HG03066 (cell line): ENCODE measurements at regions not wholly inside any gene's neighbourhood (a gene's known extent, or its start where the extent isn't known, plus 50 kb on each side); places are given as distances from the start of the nearest gene placed in this dataset.

Experiments used
- ATAC-seq: cut with Tn5 transposase; IDR thresholded peaks from one replicate; pipeline ENCODE4 v1.9.1; 2021; ENCODE audit warnings: low read depth; ENCODE audit not compliant: unreplicated experiment

DNA sequence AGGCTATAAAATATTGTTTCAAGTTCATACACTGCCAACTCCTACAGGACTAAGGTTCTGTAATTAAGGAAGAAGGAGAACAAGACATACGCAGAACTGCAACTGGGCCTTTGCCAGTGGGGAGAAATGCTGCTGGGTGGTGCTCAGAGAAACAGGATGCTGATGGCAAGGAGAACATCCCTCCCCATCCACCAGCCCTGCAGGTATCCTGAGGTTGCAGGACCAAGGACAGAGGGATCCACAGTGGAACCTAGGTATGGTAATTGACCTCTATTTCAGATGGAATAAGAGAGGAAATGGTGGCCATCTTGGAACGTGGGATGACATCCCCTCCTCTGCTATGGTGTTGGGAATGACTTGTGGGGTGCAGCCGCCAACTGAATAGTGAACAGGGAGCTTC is 206.3 kb upstream of the S1PR3 start:
- no peak for ATAC-seq

GRCh38 chr9:88786291-88787079 is 204.8 kb upstream of the S1PR3 start:
- no peak for ATAC-seq

- ATAC-seq, result no peak
Observed at GRCh38 chr9:88789785-88790184, 201.5 kb upstream of the S1PR3 start.

- no peak for ATAC-seq
Observed at GRCh38 chr9:88791105-88791805, 200.0 kb upstream of the S1PR3 start.

DNA sequence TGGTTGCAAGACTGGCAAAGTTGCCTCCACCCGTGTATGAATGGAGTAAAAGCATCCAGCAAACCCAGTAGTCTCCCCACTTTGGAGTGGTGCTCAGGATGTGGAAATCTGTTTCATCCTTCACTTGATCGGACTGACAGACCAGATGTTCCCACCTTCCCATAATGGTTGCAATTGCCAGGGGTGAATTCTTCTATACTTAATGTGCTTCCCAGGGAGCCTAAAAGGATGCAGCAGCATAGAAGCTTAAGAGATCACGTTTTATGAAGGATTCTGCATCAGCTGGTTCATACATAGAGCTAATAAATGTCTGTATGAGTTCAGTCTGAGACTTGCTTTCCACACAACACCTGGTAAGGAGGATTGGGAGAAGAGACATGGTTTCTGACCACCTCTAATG is 198.8 kb upstream of the S1PR3 start:
- no peak for ATAC-seq

DNA sequence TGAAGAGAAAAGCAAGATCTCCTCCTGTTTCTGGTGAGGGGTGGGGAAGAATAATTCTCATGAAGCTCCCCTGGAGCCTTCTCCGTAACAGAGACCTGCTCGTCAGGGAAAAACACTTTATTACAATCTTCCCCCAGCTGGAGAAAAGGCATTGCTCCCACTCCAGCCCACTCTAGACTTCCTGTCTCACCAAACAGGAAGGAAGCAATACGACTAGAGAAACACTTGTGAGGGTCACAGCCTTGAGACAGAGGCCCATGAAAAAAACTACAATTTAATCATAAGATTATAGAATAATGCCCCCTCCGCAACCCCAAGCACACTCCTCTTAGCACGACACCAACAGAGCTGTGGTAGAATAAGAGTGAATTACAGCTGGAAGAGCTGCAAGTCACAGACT is 197.2 kb upstream of the S1PR3 start:
- no peak for ATAC-seq

GRCh38 chr9:88796947-88797346 is 194.3 kb upstream of the S1PR3 start:
- ATAC-seq, result no peak

GRCh38 chr9:88798476-88798875 is 192.8 kb upstream of the S1PR3 start:
- no peak for ATAC-seq

GRCh38 chr9:88799541-88800328 is 191.5 kb upstream of the S1PR3 start:
- no peak for ATAC-seq

- no peak for ATAC-seq
Observed at GRCh38 chr9:88800329-88800682, 191.0 kb upstream of the S1PR3 start.

GRCh38 chr9:88801214-88801796 is 190.0 kb upstream of the S1PR3 start:
- ATAC-seq, result no peak

DNA sequence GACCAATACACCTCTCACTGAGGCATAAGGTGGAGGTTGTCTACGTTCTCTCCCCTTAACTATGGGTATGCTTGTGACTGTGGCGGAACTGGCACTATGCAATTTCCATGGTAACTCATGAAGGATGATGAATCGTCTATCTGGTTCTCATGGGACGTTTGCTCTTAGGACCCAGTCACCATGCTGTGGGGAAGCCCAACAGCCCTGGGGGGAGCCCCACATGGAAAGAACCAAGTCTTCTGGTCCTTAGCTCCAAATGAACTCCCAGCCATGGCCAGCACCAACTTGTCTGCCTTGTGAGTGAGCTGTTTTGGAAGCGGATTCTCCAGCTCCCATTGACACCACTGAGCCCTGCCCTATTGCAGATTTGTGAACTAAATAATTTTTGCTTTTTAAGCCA is 188.7 kb upstream of the S1PR3 start:
- ATAC-seq, result no peak

- ATAC-seq, result no peak
Observed at GRCh38 chr9:88803546-88804253, 187.6 kb upstream of the S1PR3 start.

GRCh38 chr9:88804254-88804596 is 187.0 kb upstream of the S1PR3 start:
- no peak for ATAC-seq

GRCh38 chr9:88805217-88805943 is 185.9 kb upstream of the S1PR3 start:
- no peak for ATAC-seq

DNA sequence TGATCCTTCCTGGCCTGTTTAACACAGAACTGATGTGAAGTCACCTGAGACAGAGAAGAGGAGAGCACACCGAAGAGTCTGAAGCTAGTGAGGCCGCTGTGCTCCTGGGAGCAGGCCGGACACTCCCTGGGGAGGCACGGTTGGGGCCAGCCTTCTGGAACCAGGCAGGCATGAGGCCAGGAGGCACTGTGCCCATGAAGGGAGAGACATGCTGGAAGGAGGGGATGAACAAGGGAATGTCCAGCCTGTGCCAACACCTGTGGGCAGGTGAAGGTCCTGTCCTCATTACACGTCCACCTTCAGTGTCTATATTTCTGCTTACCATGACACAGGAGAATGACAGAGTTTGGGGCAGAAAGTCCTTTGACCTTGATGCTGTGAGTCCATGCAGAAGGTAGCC is 183.8 kb upstream of the S1PR3 start:
- ATAC-seq, result no peak

- ATAC-seq, result no peak
Observed at GRCh38 chr9:88808019-88808656, 183.1 kb upstream of the S1PR3 start.

- no peak for ATAC-seq
Observed at GRCh38 chr9:88808761-88809354, 182.4 kb upstream of the S1PR3 start.
